ENCODE measurements at regions not wholly inside any gene's neighbourhood (a gene's known extent, or its start where the extent isn't known, plus 50 kb on each side); places are given as distances from the start of the nearest gene placed in this dataset.

DNA sequence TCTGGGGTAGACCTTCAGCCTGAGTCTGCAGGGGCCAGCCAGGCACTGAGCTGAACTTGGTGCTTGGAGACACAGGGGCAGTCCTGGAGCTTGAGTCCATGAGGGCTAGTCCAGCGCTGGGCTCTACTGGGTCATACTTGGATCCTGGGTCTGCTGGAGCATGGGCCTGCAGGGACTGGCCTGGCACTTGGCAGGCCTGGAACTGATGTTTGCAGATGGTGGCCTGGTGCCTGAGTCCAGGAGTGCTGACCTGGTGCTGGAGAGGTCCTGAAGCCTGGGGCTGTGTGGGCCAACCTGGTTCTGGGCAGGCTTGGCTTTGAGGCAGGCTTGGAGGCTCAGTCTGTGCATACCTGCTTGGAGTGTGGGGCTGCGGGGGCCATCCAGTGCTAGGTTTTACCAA, 143.4 kb upstream of the DSCAM start:
- no peak for DNase-seq

DNA sequence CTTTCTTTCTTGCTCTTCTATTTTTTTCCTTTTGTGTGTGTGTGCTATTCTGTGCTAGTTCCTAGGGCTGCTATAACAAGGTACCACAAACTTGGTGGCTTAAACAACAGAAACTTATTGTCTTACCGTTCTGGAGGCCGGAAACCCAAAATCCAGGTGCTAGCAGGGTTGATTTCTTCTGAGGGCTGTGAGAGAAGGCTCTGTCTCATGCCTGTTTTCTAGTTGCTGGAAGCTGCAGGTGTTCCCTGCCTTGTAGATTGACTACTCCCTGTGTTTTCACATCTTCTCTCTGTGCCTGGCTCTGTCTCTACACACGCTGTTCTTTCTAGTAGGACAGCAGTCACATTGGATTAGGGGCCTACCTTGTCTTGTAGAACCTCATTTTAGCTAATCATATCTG, 150.9 kb upstream of the DSCAM start:
- DNase-seq, result no peak

DNA sequence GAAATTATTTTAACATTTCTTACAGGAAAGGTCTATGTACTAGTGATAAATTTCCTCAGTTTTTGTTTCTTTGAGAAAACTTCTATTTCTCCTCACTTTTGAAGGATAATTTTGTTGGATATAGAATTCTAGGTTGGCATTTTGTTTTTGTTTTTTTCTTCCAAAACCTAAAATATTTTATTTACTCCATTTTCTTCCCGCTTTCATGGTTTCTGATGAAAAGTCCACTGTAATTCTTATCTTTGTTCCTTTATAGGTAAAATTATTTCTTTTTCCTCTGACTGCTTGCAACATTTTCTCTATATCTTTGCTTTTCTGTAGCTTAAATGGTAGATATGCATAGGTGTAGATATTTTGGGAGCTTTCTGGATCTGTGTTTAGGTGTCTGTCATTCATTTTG, 153.9 kb upstream of the DSCAM start:
- DNase-seq, result no peak

DNA sequence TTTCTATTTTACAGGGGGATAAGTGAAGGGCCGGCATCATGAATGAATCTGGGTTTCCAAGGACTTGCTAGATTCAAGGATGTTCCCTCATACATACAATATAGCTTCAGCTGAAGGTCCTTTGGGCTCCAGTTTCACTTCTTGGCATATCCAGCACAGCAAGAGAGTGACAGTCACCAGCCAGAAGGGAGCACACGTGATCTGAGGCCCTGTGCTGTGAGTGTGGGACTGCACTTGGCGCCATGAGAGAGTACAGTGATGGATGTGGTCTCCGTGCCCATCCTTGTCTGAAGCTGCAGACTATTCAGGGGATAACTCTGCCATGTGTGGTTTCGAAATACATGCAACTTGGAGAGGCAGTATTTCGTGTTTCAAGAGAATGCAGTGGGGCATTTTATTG, 159.7 kb upstream of the DSCAM start:
- DNase-seq, result no peak

DNA sequence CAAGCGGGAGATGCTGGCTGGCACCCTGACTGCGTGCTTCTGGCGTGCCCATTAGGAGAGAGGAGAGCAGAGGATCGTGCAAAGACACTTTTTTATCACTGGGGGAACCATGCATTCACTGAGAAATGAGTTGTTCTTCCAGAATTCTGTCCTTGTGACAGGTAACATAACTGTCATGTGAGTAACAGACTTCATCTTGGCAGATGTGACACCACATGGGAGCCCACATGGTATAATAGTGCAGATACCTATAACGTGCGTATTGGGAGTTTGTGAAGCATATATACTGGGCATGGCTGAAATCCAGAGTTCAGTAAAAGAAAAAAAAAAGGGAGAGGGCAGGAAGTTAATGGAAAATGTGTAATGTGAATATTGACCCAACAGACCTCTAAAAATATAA, 159.6 kb upstream of the BACE2 start:
- no peak for DNase-seq

DNA sequence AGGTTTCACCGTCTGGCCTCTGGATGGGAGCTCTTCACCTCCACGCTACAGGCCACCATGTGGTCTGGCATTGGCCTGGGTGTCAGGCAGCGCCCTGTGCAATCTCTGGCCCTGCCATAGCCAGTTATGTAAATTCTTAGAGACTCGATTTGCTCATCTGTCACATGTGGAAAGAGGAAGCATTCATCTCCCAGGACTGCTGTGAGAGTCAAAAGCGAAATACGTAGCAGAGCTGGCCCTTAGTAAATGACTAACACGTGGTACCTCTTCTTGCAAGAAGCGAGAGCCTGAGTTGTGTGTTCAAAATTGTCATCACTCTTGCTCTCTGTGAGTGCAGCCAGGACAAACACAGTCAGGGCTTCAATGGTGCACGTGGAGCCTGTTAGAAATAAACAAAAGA, 159.0 kb upstream of the BACE2 start:
- no peak for DNase-seq

DNA sequence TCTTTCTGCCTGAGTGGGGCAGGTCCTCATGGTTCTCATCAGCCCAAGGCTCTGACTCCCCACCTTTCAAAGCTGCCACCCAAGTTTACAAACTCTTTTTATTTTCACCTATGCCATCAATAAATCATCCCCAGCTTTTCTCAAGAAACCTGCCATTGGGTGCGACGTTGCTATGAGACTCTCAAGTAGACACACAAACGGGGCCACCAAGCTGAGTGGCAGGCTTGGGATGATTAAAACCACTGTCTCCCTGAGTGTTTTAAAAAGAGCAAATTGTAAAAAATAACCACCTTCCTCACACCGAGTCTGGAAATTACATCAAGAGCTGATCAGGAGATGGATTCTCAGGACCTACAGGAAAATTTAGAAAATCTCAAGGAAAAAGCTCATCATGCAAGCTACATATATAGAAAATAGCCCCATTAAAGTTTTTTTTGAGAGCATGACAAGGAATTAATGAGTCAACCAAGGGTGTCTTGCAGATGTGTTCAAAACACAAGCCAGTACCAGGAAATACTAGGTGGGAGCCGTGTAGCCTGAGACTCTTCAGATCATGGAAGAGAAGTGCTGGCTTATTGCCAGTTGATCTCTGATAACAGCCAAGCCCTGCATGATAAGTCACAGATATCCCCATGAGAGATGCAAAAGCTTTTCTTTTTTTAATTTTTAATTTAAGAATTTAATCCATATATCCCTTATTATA, 158.4 kb upstream of the BACE2 start:
- peak in 1 of 2 experiments; percentile 11 for DNase-seq

DNA sequence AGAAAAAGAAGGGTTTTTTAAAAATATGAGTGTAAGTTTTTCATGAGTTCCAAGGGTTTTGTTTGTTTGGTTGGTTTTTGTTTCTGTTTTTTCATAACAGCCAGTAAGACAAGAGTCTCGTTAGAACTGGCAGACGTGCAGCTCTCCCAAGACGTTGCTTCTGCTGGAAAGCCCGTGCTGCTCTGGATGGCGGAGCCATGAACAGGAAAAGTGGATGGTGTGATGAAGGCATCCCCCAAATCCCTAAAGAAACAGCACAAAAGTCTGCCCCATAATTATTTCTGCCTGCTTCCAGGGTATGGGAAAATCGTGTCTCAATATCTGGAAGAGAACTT, 157.9 kb upstream of the BACE2 start:
- DNase-seq, result no peak

DNA sequence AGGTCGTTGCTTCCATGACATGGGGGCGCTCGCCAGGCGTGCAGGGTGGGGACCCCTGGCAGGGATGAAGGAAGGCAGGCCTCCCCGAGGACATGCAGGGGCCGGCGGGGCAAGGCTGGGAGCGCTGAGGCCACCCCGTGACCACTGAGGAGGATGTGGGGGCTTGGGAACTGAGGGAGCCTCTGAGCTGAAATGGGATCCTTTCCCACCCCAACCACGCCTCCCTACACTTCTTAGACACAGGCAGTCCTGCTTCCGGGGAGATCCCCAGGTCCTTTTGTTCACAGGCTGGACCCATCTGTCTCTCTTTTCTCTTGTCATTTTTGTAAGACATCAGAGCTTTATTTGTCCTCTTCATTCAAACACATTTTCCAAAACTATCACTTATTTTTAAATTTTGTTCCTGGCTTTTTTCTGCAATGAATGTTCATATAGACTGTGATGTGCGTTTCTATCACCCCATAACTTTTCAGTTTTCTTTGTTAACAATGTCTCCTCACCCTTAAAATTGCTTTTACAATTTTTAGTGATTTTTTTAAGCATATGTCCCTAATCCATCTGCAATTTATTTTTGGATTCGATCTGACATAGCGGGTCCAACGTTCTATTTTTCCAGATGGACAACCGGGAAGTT, 156.7 kb upstream of the BACE2 start:
- DNase-seq, result no peak

DNA sequence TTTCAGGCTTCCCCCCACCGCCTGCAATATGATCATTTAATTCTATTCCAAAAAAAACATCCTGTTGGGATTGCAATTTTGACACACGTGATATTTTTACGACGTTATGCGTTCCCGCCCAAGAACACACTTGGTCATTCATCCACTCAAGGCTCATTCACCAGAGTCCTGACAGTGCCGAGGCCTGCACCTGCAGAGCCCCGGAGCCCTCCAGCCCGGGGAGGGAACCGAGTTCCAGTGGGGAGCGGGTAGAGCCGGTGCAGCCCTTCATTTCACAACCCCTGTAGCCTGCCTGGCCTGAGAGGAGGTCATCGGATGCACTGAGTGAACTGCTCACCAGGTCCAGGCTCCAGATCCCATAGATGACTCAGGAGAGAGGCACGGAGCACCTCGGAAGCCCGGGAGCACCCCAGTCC, 156.0 kb upstream of the BACE2 start:
- DNase-seq, result no peak

DNA sequence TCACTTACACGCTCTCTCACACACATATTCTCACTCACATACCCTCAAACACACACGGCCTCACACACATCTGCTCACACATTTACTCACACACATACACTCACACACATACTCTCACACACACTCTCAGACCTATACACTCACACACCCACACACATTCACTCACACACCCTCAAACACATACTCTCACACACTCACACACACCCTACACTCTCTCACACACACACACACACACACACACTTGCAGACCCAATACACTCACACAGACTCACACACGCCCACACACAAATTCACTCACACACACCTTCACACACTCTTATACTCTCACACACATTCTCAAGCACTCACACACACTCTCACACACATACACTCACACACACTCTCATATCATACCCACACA, 155.5 kb upstream of the BACE2 start:
- no peak for DNase-seq

DNA sequence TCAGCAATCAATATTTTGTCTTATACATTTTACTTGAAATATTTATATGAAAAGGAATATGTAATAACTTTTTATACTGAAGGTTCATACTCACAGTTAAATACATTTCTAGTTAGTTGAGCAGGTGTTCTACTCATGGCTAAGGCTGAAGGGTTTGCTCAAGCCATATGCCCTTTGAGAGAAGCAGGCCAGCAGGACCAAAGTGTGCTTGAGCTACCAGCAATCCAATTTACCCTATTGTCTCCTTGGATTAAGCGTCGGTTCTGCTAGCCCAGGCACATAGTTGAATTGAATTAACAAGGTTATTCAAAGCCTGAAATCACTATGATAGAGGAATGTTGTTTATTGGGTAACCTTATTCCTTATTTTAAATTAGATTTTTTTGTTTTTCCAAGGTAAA, 151.5 kb upstream of the BACE2 start:
- no peak for DNase-seq

DNA sequence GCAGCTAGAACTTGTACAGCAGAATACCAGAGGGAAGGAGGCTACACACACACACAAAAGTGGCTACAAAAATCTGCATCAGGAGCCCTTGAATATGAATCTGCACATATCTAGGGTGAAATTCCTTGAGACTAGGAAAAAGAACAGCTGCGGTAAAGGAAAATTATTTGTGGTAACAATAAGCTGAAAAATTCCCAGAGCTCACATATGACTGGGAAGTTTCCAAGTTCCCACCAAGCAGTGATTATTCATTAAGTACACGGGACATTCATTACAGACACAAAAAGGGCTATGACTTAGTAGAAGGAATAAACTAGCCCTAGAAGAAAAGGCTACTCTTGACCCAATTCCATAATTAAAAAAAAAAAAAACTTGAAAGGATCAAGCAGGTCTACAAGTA, 149.5 kb upstream of the BACE2 start:
- DNase-seq, result no peak

DNA sequence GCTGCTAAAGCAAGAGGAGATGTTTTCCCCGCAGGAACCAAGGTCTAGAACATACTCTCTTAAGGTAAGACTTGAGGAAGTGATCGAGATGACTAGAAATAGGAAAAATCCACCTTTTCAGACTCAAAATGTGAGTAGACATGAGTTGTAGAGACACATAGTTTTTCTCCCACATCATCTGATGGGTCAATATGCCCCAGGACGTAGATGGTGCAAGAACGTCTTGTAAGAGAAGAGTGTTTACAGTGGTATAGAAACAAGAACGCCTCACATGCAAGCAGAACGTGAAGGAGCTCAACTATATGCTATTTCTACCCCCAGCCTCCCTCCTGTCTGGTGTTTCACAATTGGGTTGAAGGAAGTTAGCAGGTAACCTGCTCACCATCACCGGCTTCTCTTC, 144.0 kb upstream of the BACE2 start:
- no peak for DNase-seq

DNA sequence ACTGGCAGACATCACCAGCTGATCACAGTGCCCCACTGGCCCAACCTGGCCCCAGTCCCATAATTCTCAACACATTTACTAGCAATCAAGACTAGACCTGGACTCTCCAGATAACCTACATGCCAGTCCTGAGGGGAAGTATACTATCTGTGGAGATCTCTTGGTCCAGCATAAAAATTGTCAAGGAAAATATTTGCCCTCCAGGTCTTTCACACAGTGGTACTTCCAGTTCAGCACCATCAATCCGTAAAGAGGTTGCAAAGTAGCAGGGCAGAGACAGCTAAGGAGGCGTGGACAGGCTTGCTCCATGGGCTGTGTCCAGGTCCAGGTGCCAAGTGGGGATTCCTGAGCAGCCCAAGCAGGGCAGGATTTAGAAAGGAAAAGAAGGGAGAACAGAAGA, 143.6 kb upstream of the BACE2 start:
- DNase-seq, result no peak

DNA sequence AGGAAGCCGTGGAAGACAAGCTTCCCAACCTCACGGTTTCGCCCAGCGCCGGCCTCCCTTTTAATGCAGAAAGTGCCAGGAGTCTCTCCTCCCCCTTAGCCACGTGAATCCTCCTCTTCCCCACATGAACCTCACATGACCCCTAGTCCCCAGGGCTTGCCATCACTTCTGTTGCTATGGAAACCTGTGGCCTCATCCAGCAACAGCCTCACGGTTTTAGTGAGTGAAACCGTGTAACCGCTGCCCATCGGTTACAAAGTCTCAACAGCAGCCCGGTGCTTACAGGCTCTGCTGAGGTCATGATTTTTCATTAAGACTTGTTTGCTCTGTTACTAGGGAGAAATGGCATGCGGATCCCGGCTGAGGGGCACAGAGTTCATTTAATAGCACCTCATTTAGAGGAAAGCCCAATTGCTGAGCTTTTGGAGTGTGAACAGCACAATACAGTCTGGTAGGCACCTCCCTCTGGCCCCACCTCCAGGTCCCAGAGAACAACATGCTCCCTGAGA, 143.2 kb upstream of the BACE2 start:
- DNase-seq, result peak in 1 of 2 experiments; percentile 3

DNA sequence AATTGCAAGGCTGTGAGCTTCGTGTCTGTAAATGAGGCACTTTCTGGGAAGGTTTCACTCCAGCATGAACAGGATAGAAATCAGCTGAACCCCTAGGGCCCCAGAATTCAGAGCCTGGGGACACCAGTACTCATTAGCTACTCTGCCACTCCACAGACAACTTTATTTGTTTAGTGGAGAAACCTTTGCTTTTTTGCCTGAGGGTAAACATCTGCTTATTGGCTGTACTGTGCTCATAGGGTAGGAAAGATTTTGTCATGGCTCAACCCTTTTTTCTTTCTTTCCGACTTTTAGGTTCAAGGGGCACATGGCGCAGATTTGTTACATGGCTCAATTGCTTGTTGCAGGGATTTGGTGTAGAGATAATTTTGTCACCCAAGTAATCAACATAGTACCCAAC, 138.4 kb upstream of the BACE2 start:
- DNase-seq, result peak in 1 of 2 experiments; percentile 14

DNA sequence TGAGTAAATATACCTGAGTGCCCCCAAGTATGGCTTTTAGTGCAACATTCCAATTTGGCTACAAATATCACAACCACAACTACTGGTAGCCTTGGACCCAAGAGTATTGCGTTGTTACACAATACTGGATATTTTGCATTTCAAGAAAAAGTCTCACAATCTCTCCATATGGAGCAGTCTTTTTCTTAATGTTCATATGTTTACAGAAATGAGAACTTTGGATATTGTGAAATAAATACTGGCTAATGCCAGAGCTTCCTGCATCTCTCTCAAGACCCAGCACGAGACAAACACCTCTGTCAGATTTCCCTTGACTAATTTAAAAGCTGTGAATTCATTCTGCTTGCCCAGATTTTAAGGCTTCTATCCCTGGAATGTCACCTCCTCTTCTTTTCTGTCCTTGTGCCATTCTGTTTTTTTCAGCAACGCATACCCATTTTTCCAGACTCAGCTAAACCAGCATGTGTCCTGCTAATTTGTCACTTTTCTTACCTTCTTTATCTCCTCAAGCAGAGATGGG, 136.2 kb upstream of the BACE2 start:
- no peak for DNase-seq

DNA sequence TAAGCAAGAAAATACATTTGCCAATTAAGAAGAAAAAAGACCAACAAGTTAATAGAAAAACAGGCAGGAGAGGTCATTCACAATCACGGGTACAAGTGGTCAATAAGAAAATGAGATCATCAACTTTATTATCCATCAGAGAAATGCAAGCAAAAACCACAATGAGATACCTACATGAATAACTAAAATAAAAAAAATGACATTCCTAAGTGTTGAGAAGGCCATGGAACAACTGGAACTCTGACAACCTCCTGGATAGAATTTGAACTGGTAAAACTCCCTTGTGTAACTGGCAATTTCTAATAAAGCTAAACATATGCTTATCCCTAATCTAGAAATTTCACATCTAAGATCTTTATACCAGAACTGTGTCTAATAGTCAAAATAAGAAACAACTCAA, 135.4 kb upstream of the BACE2 start:
- DNase-seq, result no peak

DNA sequence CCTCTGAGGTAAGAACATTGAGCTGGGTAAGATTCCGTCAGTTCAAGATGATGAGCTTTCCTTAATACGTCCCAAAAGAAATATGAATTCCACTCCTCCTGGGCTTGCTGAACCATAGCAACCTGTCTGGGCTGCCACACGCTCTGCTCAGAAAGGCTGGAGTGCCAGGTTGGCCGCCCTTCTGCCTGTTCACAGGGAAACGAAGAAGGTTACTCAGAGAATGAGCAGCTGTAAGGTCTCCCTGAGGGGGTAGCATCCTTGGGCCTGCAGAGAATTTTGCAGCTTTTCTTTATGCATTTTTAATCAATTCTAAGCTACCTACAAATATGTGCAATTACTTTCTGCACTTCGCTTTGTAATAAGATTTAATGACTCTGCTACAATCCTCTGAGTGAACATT, 130.7 kb upstream of the BACE2 start:
- DNase-seq, result no peak

DNA sequence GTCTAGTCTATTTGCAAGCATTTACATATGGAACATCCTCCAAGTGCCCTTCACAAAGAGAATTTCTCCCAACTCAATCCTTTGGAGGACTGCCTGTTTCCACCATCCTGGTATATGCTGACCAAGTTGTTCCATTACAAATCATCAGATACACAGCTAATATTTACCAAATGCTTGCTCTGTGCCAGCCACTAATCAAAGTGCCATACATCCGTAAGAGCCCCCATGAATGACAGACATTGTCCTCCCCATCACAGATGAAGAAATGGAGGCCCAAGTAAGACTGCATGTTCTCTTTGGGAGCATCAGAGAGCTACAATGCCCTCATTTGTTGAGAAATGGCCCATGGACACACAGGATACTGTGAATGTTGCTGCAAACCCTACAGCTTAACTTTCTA, 130.0 kb upstream of the BACE2 start:
- DNase-seq, result no peak

DNA sequence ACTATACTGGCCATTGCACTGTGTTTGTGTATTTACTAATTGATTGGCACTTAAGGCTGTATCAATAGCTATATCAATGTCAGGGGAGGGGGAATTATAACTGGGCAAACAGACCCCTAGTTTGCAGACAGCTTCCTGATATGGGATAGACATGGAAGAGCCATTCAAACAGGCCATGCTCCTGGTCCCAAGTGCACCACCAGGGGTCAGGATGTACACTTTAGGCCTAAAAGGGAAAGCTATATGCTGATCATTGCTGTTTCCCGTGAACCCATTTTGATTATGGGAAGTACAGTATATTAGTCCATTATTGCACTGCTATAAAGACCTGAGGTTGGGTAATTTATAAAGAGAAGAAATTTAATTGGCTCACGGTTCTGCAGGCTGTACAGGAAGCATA, 124.9 kb upstream of the BACE2 start:
- DNase-seq, result peak in 1 of 2 experiments; percentile 25

DNA sequence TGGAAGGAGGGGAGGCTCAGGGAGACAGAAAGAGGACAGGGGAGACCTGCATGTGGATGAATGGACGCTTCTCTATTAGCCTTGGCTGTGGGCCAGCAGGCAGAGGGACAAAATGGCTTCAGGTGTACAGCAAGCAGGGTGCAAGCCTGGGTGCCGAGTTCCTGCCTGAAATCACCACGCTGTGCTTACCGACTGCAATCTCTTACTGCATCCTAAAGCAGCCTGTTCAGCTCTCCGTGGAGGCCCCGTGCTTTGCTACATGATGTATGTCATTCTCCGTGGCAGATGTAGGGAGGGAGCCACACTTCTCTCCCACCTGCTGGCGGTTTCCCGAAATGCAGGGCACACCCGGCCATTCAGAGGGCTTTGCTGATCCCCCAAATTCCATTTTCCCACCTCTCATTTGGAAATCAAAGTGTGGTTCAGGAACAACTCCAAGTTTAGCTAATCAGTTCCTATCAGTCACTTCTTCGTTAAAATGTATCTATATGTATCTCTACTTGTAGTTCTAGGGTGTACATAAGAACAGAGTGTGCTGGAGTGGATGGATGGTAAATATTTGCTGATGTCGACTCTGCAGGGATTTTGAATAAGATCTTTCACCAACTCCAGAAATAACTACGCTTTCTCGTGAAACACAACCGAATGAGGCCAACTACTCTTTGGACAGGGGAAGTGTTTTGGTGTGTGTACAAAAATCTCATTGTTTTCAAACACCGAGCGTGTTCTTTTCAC, 122.3 kb upstream of the BACE2 start:
- DNase-seq, result peak; percentile 40 to 70

DNA sequence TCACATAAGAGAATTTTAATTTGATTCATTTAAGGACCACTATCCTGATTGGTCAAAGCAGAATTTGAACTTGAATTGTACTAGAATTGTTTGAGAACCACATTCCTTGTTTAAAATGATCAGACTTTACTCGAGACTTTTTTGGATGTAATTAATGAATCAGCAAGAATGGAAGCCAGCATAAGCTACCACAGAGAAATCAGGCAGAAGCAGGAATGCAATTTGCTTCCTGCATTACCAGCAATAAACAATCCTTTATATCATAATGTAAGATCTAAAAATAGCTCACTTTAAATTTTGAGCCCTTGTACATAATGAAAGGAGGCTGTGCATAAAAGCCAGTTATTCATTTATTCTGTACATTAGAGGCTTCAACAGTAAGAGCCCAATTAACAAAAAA, 119.8 kb upstream of the BACE2 start:
- no peak for DNase-seq

Data from NCI-H526 (cell line).